ENCODE measurements at regions not wholly inside any gene's neighbourhood (a gene's known extent, or its start where the extent isn't known, plus 50 kb on each side); places are given as distances from the start of the nearest gene placed in this dataset.

- TF ChIP-seq, protein P1, sequence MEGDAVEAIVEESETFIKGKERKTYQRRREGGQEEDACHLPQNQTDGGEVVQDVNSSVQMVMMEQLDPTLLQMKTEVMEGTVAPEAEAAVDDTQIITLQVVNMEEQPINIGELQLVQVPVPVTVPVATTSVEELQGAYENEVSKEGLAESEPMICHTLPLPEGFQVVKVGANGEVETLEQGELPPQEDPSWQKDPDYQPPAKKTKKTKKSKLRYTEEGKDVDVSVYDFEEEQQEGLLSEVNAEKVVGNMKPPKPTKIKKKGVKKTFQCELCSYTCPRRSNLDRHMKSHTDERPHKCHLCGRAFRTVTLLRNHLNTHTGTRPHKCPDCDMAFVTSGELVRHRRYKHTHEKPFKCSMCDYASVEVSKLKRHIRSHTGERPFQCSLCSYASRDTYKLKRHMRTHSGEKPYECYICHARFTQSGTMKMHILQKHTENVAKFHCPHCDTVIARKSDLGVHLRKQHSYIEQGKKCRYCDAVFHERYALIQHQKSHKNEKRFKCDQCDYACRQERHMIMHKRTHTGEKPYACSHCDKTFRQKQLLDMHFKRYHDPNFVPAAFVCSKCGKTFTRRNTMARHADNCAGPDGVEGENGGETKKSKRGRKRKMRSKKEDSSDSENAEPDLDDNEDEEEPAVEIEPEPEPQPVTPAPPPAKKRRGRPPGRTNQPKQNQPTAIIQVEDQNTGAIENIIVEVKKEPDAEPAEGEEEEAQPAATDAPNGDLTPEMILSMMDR (conservative IDR thresholded peaks at IDR 0.05; ENCODE audit: low read length): no peak
- no peak for TF ChIP-seq EZH2phosphoT487 (IDR thresholded peaks at IDR 0.05; ENCODE audit: borderline replicate concordance)
Observed at GRCh38 chr2:10968176-10968575, 56.4 kb downstream of the KCNF1 start.
